ENCODE measurements at regions not wholly inside any gene's neighbourhood (a gene's known extent, or its start where the extent isn't known, plus 50 kb on each side); places are given as distances from the start of the nearest gene placed in this dataset.

- Histone ChIP-seq H2AFZ (ENCODE audit: low read depth, low read length) (no peak overlapping the region), H3K36me3 (replicated peaks; ENCODE audit: low read depth, low read length) (no peaks in the 10 kb centered on the region), H3K4me2 (ENCODE audit: low read length) (no peak overlapping the region), H3K27ac (ENCODE audit: low read length) (no peak overlapping the region), H3K4me3 (ENCODE audit: low read length) (no peak overlapping the region), H4K20me1 (ENCODE audit: insufficient read depth, low read length) (no peaks in the 10 kb centered on the region), H3K9ac (ENCODE audit: low read length) (no peak overlapping the region), H3K9me3 (ENCODE audit: insufficient read depth, low read length) (no peaks in the 10 kb centered on the region), H3K79me2 (ENCODE audit: low read length) (no peaks in the 10 kb centered on the region), H3K27me3 (ENCODE audit: low read depth, low read length) (no peaks in the 10 kb centered on the region), H3K4me1 (ENCODE audit: low read length) (no peaks in the 10 kb centered on the region)
- TF ChIP-seq EZH2phosphoT487 (IDR thresholded peaks at IDR 0.05; ENCODE audit: low read depth), result no peak
- no peak for TF ChIP-seq CTCF (IDR thresholded peaks at IDR 0.05; ENCODE audit: low read depth, low read length)
Measured at GRCh38 chr6:119965900-119966299, 616.3 kb upstream of the MAN1A1 start.

DNA sequence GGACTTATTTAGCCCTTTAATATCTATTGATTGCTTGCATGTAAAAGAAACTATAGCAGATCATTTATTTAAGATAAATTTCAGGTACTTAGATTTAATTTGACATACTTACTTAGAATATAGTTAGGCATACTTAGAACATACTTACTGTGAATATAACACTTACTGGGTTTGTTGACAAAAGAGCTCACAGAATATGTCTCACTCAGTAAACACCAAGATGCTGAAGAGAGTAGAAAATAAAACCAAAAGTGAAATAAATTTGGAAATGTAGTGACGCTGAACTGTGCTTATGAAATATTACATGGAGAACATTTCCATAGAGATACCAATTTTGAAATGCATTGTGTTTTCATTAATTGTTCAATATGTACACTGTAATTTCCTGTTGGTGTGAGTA lies 615.4 kb upstream of the MAN1A1 start:
- no peaks in the 10 kb centered on the region for H4K20me1 ChIP-seq (ENCODE audit: insufficient read depth, low read length)
- H3K4me3 ChIP-seq (ENCODE audit: low read length), result no peak overlapping the region
- H3K9ac ChIP-seq (ENCODE audit: low read length), result no peak overlapping the region
- H3K36me3 ChIP-seq (replicated peaks; ENCODE audit: low read depth, low read length), result no peaks in the 10 kb centered on the region
- no peaks in the 10 kb centered on the region for H3K4me1 ChIP-seq (ENCODE audit: low read length)
- no peaks in the 10 kb centered on the region for H3K79me2 ChIP-seq (ENCODE audit: low read length)
- H3K4me2 ChIP-seq (ENCODE audit: low read length), result no peak overlapping the region
- H3K27ac ChIP-seq (ENCODE audit: low read length), result no peak overlapping the region
- TF ChIP-seq CTCF (IDR thresholded peaks at IDR 0.05; ENCODE audit: low read depth, low read length) (no peak), EZH2phosphoT487 (IDR thresholded peaks at IDR 0.05; ENCODE audit: low read depth) (no peak)
- H3K27me3 ChIP-seq (ENCODE audit: low read depth, low read length), result no peaks in the 10 kb centered on the region
- H3K9me3 ChIP-seq (ENCODE audit: insufficient read depth, low read length), result no peaks in the 10 kb centered on the region
- no peak overlapping the region for H2AFZ ChIP-seq (ENCODE audit: low read depth, low read length)

- no peak overlapping the region for H3K27ac ChIP-seq (ENCODE audit: low read length)
- H3K36me3 ChIP-seq (replicated peaks; ENCODE audit: low read depth, low read length), result no peaks in the 10 kb centered on the region
- no peaks in the 10 kb centered on the region for H4K20me1 ChIP-seq (ENCODE audit: insufficient read depth, low read length)
- H3K79me2 ChIP-seq (ENCODE audit: low read length), result no peaks in the 10 kb centered on the region
- no peak overlapping the region for H3K4me2 ChIP-seq (ENCODE audit: low read length)
- no peak for TF ChIP-seq CTCF (IDR thresholded peaks at IDR 0.05; ENCODE audit: low read depth, low read length)
- H3K4me1 ChIP-seq (ENCODE audit: low read length), result no peaks in the 10 kb centered on the region
- H3K9ac ChIP-seq (ENCODE audit: low read length), result no peak overlapping the region
- no peak overlapping the region for H2AFZ ChIP-seq (ENCODE audit: low read depth, low read length)
- H3K9me3 ChIP-seq (ENCODE audit: insufficient read depth, low read length), result no peaks in the 10 kb centered on the region
- H3K4me3 ChIP-seq (ENCODE audit: low read length), result no peak overlapping the region
- no peaks in the 10 kb centered on the region for H3K27me3 ChIP-seq (ENCODE audit: low read depth, low read length)
Measured at GRCh38 chr6:119962505-119962904, 612.9 kb upstream of the MAN1A1 start.

DNA sequence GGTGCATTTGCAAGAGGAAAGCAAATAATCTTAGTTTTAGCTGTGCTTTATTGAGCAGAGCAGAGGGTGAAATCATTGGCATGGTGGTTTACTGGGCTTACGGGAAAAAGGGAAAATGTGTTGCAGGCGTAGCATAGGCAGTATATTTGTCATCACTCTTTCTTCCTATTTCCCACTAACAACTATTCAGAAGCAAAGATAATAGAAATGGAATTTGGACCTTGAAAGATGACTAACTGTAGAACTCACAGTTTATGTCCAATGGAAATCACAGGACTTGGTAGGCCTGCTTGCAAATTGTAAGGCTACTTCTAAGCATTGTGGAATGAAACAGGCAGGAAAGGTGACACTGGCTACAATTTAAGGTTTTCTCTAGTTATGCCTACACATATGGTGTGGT lies 611.9 kb upstream of the MAN1A1 start:
- H3K27ac ChIP-seq (ENCODE audit: low read length), result no peak overlapping the region
- H4K20me1 ChIP-seq (ENCODE audit: insufficient read depth, low read length), result no peaks in the 10 kb centered on the region
- no peaks in the 10 kb centered on the region for H3K4me1 ChIP-seq (ENCODE audit: low read length)
- no peaks in the 10 kb centered on the region for H3K27me3 ChIP-seq (ENCODE audit: low read depth, low read length)
- H3K4me3 ChIP-seq (ENCODE audit: low read length), result no peak overlapping the region
- H3K4me2 ChIP-seq (ENCODE audit: low read length), result no peak overlapping the region
- no peaks in the 10 kb centered on the region for H3K36me3 ChIP-seq (replicated peaks; ENCODE audit: low read depth, low read length)
- no peak overlapping the region for H3K9ac ChIP-seq (ENCODE audit: low read length)
- no peak overlapping the region for H2AFZ ChIP-seq (ENCODE audit: low read depth, low read length)
- no peaks in the 10 kb centered on the region for H3K79me2 ChIP-seq (ENCODE audit: low read length)
- no peaks in the 10 kb centered on the region for H3K9me3 ChIP-seq (ENCODE audit: insufficient read depth, low read length)
- TF ChIP-seq EZH2phosphoT487 (IDR thresholded peaks at IDR 0.05; ENCODE audit: low read depth) (no peak), CTCF (IDR thresholded peaks at IDR 0.05; ENCODE audit: low read depth, low read length) (no peak)
